HG02798 (cell line): ENCODE measurements at regions not wholly inside any gene's neighbourhood (a gene's known extent, or its start where the extent isn't known, plus 50 kb on each side); places are given as distances from the start of the nearest gene placed in this dataset.

Source experiments
- ATAC-seq: cut with Tn5 transposase; IDR thresholded peaks from one replicate; pipeline ENCODE4 v1.9.1; 2021; ENCODE audit warnings: mild to moderate bottlenecking; ENCODE audit not compliant: unreplicated experiment, poor library complexity

GRCh38 chr1:213371847-213372619, 321.0 kb downstream of the RPS6KC1 start:
- no peak for ATAC-seq

DNA sequence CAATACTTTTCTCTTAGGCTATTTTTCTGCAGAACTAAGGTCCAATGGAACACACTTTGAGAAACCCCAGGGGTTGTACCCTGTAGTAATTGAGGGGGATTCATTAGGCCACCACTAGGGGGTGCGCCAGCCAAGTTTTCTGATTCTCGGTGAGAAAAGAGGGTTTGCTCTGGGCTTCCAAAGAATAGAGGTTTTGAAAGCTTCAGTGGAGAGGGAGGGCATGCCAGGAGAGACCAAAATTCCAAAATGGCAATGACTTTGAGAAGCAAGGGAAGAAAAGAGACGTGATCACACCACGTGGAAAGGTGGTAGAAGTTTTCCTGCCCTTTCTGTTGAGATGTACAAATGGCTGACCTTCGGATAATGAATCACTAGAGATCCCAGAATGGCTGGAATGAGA, 323.3 kb downstream of the RPS6KC1 start:
- ATAC-seq = peak; percentile 87

GRCh38 chr1:213375002-213375401, 324.0 kb downstream of the RPS6KC1 start:
- no peak for ATAC-seq

- ATAC-seq = no peak
Measured at GRCh38 chr1:213376862-213377372, 325.9 kb downstream of the RPS6KC1 start.

DNA sequence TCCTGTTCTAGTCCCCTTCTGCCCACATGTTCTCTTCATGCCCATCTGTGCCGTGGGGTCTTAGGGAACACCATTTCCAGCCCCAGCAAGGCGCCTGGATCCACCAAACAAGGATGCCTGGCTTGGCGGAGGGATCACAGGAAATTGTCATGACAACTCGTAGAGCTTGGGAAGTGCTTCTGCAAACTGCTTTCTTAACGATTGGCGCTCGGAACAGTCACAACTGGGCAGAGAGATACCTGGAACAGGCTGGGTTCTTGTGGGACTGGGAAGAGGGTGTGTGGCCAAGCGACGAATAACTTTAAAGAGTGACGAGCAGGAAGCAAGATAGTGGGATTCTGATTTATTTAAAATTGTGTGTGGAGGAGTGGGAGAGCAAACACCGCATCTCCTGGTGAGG, 329.8 kb downstream of the RPS6KC1 start:
- no peak for ATAC-seq

- ATAC-seq = no peak
Measured at GRCh38 chr1:213381572-213382084, 330.6 kb downstream of the RPS6KC1 start.

DNA sequence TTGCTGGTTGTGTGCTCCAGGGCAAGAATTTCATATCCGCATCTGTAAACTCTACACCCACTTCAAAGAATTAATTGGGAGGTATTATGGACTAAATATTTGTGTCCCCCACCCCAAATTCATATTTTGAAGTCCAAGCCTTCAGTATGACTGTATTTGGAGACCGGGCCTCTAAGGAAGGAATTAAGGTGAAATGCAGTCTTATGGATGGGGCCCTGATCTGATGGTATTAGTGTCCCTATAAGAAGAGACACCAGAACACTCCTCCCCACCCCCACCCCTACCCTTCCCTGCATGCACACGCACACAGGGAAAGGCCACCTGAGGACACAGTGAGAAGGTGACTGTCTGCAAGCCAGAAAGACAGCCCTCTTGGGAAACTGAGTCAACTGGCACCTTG, 332.4 kb downstream of the RPS6KC1 start:
- ATAC-seq = no peak

DNA sequence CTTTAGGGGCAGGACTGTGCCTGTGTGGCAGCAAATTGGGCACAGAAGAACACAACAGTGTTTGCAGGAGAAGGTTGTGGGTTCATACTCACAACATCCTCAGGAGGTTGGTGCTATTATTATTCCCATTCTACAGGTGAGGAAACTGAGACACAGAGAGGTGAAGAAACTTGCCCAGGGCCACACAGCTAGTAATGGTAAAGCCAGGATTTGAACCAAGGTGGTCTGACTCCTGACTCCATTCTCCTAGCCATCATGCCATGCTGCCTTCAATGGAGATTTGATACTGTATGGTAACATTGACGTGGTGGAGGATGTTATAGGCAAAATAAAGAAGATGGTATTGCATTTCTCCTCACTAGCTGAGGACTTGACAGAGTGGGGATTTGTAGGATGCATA, 334.2 kb downstream of the RPS6KC1 start:
- ATAC-seq = no peak

GRCh38 chr1:213385806-213386324, 334.8 kb downstream of the RPS6KC1 start:
- ATAC-seq = no peak

DNA sequence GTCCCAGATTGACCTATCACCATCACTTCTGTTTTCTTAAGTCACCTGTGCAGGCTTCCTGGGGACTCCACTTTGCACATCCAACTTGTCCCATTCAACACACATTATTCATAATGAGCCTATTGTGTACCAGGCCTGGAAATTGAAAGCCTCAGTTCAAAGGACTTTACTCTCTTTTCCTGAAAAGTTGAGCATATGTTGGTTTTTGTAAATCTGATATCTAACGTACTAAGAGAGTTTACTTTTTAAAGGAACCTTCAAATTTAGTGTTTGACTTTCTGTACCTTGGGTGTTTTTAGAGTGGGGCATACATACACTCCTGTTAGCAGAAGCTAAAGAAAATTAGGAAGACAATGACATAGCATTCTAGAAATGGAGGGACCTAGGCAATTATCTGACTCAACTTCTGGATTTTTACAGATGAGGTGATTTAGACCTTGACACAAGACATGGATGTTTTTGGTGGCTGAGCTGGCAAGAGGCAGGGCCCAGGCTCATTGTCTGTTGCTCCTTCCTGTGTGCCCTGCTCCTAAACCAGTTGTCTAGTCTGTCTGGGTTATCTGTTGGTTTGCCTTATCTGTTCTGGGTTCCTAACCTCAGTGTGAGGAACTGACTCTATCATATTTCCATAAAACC, 336.5 kb downstream of the RPS6KC1 start:
- no peak for ATAC-seq

DNA sequence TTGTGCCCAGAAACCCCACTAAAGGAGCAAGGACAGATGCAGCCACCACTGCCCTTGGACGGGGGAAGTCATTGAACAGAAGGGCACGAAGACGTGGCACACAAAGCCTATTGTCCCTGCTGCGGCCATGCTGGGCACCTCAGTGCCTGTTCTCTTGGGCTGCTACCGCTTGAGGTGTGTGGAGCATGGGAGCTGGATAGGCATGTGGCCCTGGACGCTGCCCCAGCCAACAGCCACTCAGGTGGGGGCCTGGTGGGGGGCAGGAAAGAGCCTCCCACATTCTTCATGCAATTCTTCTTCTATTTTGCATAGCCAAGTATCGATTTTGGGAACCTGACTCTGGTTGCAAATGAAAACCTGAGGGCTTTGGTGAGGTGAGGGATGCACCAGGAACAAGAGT, 337.2 kb downstream of the RPS6KC1 start:
- ATAC-seq = no peak

DNA sequence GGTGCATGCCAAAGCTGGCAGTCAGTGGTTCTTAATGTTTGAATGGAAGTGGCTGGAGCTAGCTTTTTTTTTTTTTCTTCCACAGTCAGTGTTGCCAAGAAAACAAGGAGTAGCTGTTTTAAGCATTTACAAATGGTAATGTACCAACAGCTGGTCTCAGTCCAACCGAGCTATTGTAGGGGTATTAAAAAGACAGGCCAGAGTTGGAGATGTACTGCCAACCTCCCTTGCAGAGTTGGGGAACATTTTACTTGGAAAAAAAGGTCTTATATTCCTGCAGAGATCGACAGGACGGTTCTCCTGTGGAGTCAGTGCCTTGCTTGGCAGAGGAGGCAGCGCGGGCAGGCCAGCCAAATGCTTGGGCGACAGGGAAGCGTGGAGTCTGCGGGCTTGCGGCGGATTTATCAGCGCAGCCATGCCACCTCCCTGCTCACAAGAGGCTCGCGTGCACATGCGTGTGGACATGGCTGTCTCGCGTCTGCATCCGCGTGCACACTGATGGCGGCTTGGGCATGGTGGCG, 338.1 kb downstream of the RPS6KC1 start:
- ATAC-seq = no peak

GRCh38 chr1:213391445-213391844, 340.4 kb downstream of the RPS6KC1 start:
- ATAC-seq = no peak

- ATAC-seq = no peak
Measured at GRCh38 chr1:213393860-213394259, 342.8 kb downstream of the RPS6KC1 start.

GRCh38 chr1:213394837-213395236, 343.8 kb downstream of the RPS6KC1 start:
- no peak for ATAC-seq

DNA sequence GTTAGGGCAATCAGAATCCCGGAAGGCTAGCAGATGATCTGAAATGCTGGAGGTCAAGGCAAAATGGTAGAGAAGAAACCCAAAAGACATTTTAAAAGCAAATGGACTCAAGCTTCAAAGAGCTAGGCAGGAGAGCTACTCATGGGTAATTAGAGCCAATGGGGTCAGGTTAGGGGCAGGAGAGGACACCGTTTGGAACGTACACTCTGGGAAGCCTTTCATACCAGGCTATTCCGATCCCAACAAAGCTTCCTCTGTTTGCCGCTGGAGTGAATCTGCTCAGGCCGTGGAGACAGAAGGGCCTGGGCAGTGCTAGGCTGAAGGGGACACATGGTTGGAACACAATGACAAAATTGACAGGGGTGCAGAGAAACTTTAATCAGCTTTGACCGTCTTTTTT, 346.6 kb downstream of the RPS6KC1 start:
- no peak for ATAC-seq

GRCh38 chr1:213399695-213400094, 348.7 kb downstream of the RPS6KC1 start:
- ATAC-seq = no peak

GRCh38 chr1:213409208-213409631, 358.2 kb downstream of the RPS6KC1 start:
- ATAC-seq = no peak

DNA sequence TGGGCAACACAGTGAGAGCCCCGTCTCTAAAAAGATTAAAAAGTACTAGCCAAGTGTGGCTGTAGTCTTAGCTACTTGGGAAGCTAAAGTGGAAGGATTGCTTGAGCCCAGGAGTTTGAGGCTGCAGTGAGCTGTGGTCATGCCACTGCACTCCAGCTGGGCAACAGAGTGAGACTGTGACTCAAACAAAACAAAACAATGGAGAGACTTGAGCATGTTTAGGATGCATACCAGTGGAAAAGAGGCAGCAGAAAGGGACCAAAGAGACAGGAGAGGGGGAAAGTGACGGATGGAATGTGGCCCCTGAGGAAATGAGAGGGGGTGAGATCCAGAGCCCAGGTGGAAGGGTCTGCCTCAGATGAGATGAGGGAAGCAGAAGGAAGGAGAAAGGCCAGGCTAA, 358.9 kb downstream of the RPS6KC1 start:
- ATAC-seq = no peak

DNA sequence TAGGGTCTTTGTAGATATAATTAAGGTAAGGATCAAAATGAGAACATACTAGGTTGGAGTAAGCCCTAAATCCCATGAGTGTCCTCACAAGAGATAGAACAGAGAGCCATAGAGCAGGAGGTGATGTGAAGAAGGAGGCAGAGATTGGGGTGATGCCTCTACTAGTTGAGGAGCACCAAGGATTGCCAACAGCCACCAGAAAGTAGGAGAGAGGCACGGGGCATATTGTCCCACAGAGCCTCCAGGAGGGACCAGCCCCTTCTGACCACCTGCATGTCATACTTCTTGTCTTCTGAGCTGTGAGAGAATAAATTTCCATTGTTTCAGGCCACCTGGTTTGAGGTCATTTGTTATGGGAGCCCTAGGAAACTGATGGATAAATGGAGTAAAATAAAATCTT, 363.3 kb downstream of the RPS6KC1 start:
- no peak for ATAC-seq

- no peak for ATAC-seq
Measured at GRCh38 chr1:213414911-213415310, 363.9 kb downstream of the RPS6KC1 start.
